MM.1S (cell line): ENCODE measurements at regions not wholly inside any gene's neighbourhood (a gene's known extent, or its start where the extent isn't known, plus 50 kb on each side); places are given as distances from the start of the nearest gene placed in this dataset.

Source experiments
- DNase-seq: peaks from one replicate; pipeline ENCODE4 v3.0.0-alpha.2; 2015
- H2AFZ ChIP-seq: fragments of 300-600 bp; sonication (generic); 2 replicates; pipeline ENCODE4 v1.6.0; 2016; ENCODE audit warnings: antibody characterized with exemption, low read length
- H3F3A ChIP-seq: fragments of 300-600 bp; sonication (generic); 2 replicates; pipeline ENCODE4 v1.6.1; 2016; ENCODE audit warnings: mild to moderate bottlenecking, antibody characterized with exemption, low read length, moderate library complexity, mixed read lengths; ENCODE audit not compliant: insufficient read depth
- H3K27ac ChIP-seq: fragments of 300-600 bp; sonication (generic); 2 replicates; pipeline ENCODE4 v1.5.1; 2016; ENCODE audit warnings: mild to moderate bottlenecking, low read length
- H3K27me3 ChIP-seq: fragments of 300-600 bp; sonication (generic); replicated peaks from 2 replicates; pipeline ENCODE4 v1.6.0; 2016; ENCODE audit warnings: low read length; ENCODE audit not compliant: insufficient read depth
- H3K36me3 ChIP-seq: fragments of 300-600 bp; sonication (generic); replicated peaks from 2 replicates; pipeline ENCODE4 v1.6.1; 2016; ENCODE audit warnings: mild to moderate bottlenecking, low read length, mixed read lengths; ENCODE audit not compliant: insufficient read depth
- H3K4me1 ChIP-seq: fragments of 300-600 bp; sonication (generic); 2 replicates; pipeline ENCODE4 v1.6.1; 2016; ENCODE audit warnings: low read length, mixed read lengths
- H3K4me2 ChIP-seq: fragments of 300-600 bp; sonication (generic); 2 replicates; pipeline ENCODE4 v1.6.0; 2016; ENCODE audit warnings: low read depth, low read length
- H3K4me3 ChIP-seq: fragments of 300-600 bp; sonication (generic); 2 replicates; pipeline ENCODE4 v1.5.1; 2016; ENCODE audit warnings: low read length, mixed read lengths
- H3K79me2 ChIP-seq: fragments of 300-600 bp; sonication (generic); 2 replicates; pipeline ENCODE4 v1.6.1; 2016; ENCODE audit warnings: mixed run types, low read length, mixed read lengths
- H3K9ac ChIP-seq: fragments of 300-600 bp; sonication (generic); 2 replicates; pipeline ENCODE4 v1.6.1; 2016; ENCODE audit warnings: low read length, mixed read lengths
- H3K9me2 ChIP-seq: fragments of 300-600 bp; sonication (generic); replicated peaks from 2 replicates; pipeline ENCODE4 v1.6.1; 2016; ENCODE audit warnings: mild to moderate bottlenecking, low read length, mixed read lengths; ENCODE audit not compliant: insufficient read depth
- H3K9me3 ChIP-seq: fragments of 300-600 bp; sonication (generic); replicated peaks from 2 replicates; pipeline ENCODE4 v1.6.1; 2016; ENCODE audit warnings: mild to moderate bottlenecking, low read length, mixed read lengths; ENCODE audit not compliant: insufficient read depth
- H4K20me1 ChIP-seq: fragments of 300-600 bp; sonication (generic); 2 replicates; pipeline ENCODE4 v1.6.1; 2016; ENCODE audit warnings: mild to moderate bottlenecking, low read length, moderate library complexity, mixed read lengths; ENCODE audit not compliant: insufficient read depth
- CTCF ChIP-seq: fragments of 300-600 bp; sonication (generic); IDR thresholded peaks from 2 replicates; pipeline ENCODE4 v1.5.1; 2016; ENCODE audit warnings: antibody characterized with exemption, low read length, mixed read lengths
- EZH2 ChIP-seq: fragments of 300-600 bp; sonication (generic); optimal IDR thresholded peaks from 2 replicates; pipeline ENCODE3; 2017; ENCODE audit warnings: low read depth, mild to moderate bottlenecking, antibody characterized with exemption, low read length, mixed read lengths
- EZH2phosphoT487 ChIP-seq: fragments of 300-600 bp; sonication (generic); IDR thresholded peaks from 2 replicates; pipeline ENCODE4 v1.6.1; 2018; ENCODE audit warnings: antibody characterized with exemption, low read length

DNA sequence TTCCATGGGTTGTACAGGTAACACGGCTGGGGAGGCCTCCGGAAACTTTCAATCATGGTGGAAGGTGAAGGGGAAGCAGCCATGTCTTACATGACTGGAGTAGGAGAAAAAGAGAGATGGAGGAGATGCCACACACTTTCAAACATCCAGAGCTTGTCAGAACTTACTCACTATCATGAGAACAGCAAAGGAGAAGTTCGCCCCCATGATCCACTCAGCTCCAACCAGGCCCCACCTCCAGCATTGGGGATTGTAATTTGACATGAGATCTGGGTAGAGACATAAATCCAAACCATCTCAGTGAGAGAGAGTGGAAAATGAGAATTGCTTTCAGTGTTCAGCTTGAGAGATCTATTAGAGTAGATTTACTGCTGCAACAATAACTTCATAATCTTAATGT lies 210.9 kb downstream of the NDFIP2 start:
- Histone ChIP-seq H3K27me3 (no peaks in the 10 kb centered on the region), H3K36me3 (no peaks in the 10 kb centered on the region), H3K4me3 (no peak overlapping the region), H3K4me2 (no peak overlapping the region), H3K9me2 (no peaks in the 10 kb centered on the region), H3F3A (no peaks in the 10 kb centered on the region), H3K27ac (no peak overlapping the region), H3K79me2 (no peaks in the 10 kb centered on the region), H3K9ac (no peak overlapping the region), H3K4me1 (no peaks in the 10 kb centered on the region), H2AFZ (no peak overlapping the region), H4K20me1 (no peaks in the 10 kb centered on the region), H3K9me3 (no peaks in the 10 kb centered on the region)
- no peak for TF ChIP-seq EZH2
- no peak for TF ChIP-seq EZH2phosphoT487
- TF ChIP-seq CTCF = no peak
- no peak for DNase-seq

DNA sequence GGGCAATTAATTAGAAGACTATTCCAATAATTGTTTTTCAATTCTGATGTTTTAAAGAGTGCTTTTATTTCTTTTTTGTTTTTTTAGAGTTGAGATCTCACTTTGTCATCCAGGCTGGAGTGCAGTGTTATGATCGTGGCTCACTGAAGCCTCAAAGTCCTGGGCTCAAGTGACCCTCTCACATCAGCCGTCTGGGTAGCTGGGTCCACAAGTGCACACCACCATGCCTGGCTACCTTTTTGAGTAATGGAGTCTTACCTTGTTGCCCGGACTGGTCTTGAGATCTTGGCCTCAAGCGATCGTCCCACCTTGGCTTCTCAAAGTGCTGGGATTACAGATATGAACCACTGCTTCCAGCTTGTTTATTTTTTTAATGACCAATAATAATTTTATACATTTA lies 207.8 kb downstream of the NDFIP2 start:
- Histone ChIP-seq H3K27ac (no peak overlapping the region), H3K4me2 (no peak overlapping the region), H3K4me3 (no peak overlapping the region), H3K9me3 (no peaks in the 10 kb centered on the region), H3K9me2 (no peaks in the 10 kb centered on the region), H3K9ac (no peak overlapping the region), H2AFZ (no peak overlapping the region), H3F3A (no peaks in the 10 kb centered on the region), H3K36me3 (no peaks in the 10 kb centered on the region), H4K20me1 (no peaks in the 10 kb centered on the region), H3K79me2 (no peaks in the 10 kb centered on the region), H3K27me3 (no peaks in the 10 kb centered on the region), H3K4me1 (no peaks in the 10 kb centered on the region)
- no peak for TF ChIP-seq CTCF
- no peak for TF ChIP-seq EZH2
- TF ChIP-seq EZH2phosphoT487 = no peak
- no peak for DNase-seq

DNA sequence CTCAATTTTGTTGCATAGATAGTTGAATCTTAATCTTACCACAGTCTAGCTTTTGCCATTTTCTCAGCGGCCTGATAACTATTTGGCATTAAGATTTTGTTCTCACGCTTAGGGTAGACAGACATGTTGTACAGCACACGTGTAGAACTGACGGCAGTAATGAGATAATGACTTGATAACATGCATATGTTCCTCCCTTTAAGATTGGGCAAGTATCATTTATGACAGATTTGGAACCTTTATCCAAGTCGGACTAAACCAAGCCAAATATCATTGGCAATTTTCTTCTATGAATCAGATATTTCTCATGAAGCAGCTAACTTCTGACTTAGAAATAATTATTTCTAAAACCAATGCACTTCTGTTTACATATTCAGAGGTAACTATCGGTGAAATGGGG lies 205.5 kb downstream of the NDFIP2 start:
- no peak for TF ChIP-seq EZH2phosphoT487
- TF ChIP-seq EZH2 = no peak
- no peak for TF ChIP-seq CTCF

More for the DNA sequence above, 205.5 kb downstream of the NDFIP2 start:
- H4K20me1 ChIP-seq = no peaks in the 10 kb centered on the region
- no peaks in the 10 kb centered on the region for H3F3A ChIP-seq
- no peaks in the 10 kb centered on the region for H3K9me2 ChIP-seq
- no peak for DNase-seq
- no peaks in the 10 kb centered on the region for H3K4me1 ChIP-seq
- no peak overlapping the region for H3K27ac ChIP-seq
- no peaks in the 10 kb centered on the region for H3K27me3 ChIP-seq
- H3K9me3 ChIP-seq = no peaks in the 10 kb centered on the region
- no peak overlapping the region for H3K4me3 ChIP-seq
- no peak overlapping the region for H3K4me2 ChIP-seq
- H2AFZ ChIP-seq = no peak overlapping the region
- no peak overlapping the region for H3K9ac ChIP-seq
- H3K36me3 ChIP-seq = no peaks in the 10 kb centered on the region
- no peaks in the 10 kb centered on the region for H3K79me2 ChIP-seq
